HFF-Myc (cell line): ENCODE measurements at regions not wholly inside any gene's neighbourhood (a gene's known extent, or its start where the extent isn't known, plus 50 kb on each side); places are given as distances from the start of the nearest gene placed in this dataset.
"Not testable (repeated sequence)": the region's sequence is repeated elsewhere in the genome, so short reads cannot be mapped to it uniquely, and the experiment has no call there.

Experiments
- DNase-seq: peaks from one replicate; pipeline ENCODE4 v3.0.0-alpha.2; 2011; ENCODE audit warnings: low read depth; ENCODE audit errors: extremely low read depth
- H3K4me3 ChIP-seq: replicated peaks from 2 replicates; pipeline ENCODE4 v1.5.1; 2011; ENCODE audit warnings: low read depth, mild to moderate bottlenecking, control low read depth, low read length
- CTCF ChIP-seq: IDR thresholded peaks from 2 replicates; pipeline ENCODE4 v1.5.1; 2012; ENCODE audit warnings: mild to moderate bottlenecking, low read depth, low read length, control low read depth; ENCODE audit errors: missing control alignments

GRCh38 chr2:190584980-190585661 lies 50.6 kb upstream of the NEMP2 start:
- peak; percentile 30 for DNase-seq
- TF ChIP-seq CTCF: no peak
- no peak overlapping the region for H3K4me3 ChIP-seq

GRCh38 chr2:190587106-190587505 lies 52.6 kb upstream of the NEMP2 start:
- H3K4me3 ChIP-seq: no peak overlapping the region
- DNase-seq: no peak
- no peak for TF ChIP-seq CTCF

- no peak overlapping the region for H3K4me3 ChIP-seq
- no peak for TF ChIP-seq CTCF
- DNase-seq: no peak
These were observed 54.5 kb upstream of the NEMP2 start for GRCh38 chr2:190589008-190589407.

GRCh38 chr2:190591437-190591836 lies 56.9 kb upstream of the NEMP2 start:
- no peak for TF ChIP-seq CTCF
- DNase-seq: no peak
- no peak overlapping the region for H3K4me3 ChIP-seq

GRCh38 chr2:190592831-190593230 lies 56.1 kb upstream of the NAB1 start:
- no peak for TF ChIP-seq CTCF
- no peak for DNase-seq
- no peak overlapping the region for H3K4me3 ChIP-seq

GRCh38 chr2:190595879-190596278 lies 53.0 kb upstream of the NAB1 start:
- not testable (repeated sequence) for DNase-seq, H3K4me3 ChIP-seq

- DNase-seq: no peak
- H3K4me3 ChIP-seq: no peak overlapping the region
- TF ChIP-seq CTCF: no peak
These were observed 51.9 kb upstream of the NAB1 start for GRCh38 chr2:190596993-190597392.
